Midbrain (tissue), 1 donor: ENCODE measurements at regions not wholly inside any gene's neighbourhood (a gene's known extent, or its start where the extent isn't known, plus 50 kb on each side); places are given as distances from the start of the nearest gene placed in this dataset.
"Not testable (repeated sequence)": the region's sequence is repeated elsewhere in the genome, so short reads cannot be mapped to it uniquely, and the experiment has no call there.

Experiments used
- DNase-seq: peaks from one replicate; lab custom pipeline; 2025; lab: John Stamatoyannopoulos, UW

DNA sequence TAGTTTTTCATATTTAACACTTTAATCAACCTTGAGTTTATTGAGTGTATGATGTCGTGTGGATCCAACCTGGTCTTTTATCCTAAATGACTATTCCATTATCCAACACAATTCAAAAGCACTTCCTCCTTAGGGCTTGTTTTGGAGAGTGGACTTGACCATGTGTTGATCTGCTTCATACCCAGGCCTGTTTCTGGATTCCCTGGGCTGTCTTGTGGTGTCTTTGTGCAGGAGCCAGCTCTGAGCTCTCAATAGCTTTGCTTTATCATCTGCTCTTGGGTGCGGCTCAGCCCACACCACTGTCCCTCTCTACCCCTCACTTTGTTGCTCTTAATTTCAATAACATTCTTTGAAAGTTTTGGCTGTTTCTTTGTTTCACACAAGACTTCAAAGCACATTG is 70.9 kb upstream of the CHST15 start:
- no peak for DNase-seq

DNA sequence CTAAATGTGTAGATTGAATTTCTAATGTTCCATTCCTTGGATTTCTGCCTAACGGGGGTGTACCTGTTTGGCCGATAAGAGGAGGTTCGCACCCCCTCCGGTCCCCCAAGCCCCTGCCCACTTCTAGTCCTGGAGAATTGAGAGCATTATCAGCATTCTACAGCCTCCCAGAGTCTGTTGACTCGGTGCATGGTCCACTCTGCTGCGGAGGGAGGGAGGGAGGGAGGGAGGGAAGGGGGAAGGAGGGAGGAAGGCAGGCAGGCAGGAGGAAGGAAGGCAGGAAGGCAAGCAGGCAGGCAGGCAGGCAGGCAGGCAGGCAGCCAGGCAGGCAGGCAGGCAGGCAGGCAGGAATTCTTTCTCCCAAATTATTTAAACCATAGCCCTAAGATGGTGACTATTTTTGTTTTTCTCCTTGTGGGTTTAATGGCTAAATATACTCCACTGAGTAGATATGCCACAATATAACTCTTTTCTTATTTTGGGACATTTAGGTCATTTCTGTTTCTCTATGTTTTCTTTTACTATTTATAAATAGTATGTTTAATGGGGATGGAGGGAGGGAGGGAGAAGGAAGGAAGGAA is 69.5 kb upstream of the CHST15 start:
- DNase-seq, result no peak

DNA sequence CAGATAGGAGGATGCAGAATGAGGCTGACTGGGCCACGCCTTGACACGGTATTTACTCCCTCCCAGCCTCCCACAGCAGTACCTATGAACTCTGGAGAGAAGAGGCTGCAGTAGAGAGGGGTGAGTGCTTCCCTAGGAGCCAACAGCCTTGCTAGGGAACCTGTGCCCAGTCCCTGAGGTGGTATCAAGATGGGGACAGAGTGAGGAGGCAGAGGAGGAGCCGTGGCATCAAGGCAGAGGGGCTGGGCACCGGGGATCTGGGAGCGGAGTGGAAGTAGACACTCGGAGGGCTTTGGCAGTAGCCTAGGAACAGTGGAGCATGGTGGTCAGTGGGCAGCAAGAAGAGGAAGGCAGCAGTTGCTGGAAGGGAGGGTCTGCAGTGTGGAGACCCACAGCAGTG is 68.7 kb upstream of the CHST15 start:
- no peak for DNase-seq

DNA sequence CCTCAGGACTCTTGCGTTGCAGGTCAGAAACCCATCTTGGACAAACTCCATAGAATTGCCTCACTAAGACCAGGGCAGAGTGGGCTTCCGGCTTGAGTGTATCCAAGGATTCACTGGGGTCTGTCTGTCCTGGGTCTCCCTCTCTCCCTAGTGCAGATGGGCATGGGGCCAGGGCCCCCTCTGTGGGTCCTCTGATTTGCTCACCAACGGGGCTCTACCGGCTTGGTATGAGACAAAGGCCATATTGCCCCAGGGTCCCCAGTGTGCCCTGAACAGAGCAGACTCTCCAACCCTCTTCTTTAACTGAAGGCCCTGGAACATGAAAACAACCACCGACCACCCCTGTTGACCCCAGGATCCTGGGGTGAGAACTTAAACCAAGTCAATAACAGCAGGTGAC is 68.2 kb upstream of the CHST15 start:
- no peak for DNase-seq

DNA sequence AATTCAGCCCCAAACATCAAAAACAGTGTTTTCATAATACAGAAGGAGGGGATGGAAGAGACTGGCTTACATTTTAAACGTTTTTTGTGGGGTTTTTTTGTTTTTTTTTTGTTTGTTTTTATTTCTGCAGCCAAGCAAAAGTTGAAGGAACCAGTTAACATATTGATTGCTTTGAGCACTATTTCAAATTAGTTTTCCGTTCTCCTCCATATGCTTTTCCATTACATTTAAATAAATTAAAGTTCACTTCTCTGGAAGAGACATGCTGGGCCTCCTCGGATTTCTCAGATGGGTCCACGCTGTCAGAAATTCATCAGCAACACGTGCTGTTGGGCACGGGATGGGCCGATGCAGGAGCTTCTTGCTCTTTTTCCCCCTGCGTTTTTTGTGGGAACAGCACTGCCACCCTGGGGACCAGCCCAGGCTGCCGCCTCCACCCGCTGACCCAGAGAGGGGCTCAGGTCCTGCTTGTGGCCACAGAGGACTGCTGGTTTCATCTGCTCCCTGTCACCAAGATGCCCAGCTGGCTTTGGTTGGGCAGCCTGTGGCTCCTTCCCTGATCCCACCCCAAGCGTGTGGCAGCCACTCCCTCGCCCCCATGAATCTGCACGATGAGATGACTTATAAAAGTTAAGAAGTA is 67.7 kb upstream of the CHST15 start:
- DNase-seq, result no peak

DNA sequence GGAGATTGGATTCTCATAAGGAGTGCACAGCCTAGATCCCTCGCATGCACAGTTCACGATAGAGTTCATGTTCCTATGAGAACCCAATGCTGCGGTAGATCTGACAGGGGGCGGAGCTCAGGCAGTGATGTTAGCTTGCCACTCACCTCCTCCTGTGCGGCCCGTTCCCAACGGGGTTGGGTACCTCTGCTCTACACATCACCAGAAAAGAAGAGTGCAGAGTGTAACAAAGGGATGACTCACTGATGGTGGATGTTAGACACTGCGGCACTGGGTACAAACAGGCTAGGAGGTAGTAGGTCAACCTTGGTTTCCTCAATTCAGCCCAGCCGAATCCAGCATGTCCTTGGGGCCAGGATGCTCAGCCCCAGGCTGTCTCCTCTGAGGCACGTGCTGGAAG is 66.8 kb upstream of the CHST15 start:
- no peak for DNase-seq

DNA sequence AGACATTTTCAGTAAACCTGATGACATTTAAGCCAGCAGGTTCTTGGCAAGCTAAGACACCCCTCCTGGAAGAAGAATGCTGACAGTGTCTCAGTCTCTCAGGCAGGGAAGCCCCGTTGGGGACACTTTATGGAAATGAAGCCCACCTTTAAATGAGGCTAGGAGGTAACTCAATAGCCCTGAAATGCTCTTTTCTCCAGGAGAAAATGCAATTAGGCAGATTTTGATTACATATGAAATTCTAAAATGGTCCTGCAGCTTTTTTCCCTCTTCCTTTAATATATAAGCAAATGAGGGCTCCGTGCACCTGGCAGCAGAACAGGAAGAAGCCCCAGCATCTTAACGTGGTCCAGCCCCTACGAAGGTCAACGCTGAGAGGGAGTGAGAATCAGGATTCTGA is 65.8 kb upstream of the CHST15 start:
- DNase-seq, result no peak

DNA sequence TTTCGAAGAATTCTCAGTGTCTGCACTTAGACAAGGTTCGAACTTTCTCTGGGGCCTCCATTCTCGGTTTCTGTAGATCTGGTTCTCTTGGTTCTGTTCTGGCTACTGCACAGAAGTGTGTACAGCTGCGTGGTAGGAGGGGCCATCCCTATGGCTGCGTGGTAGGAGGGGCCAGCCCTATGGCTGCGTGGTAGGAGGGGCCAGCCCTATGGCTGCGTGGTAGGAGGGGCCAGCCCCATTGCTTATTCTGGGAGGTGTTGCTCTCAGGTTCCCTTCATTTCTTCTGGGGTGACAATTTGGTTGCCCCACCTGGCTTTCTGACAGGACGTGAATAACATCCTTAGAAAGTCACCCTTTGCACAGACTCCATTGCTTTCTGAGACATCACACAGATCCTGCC is 65.2 kb upstream of the CHST15 start:
- no peak for DNase-seq

DNA sequence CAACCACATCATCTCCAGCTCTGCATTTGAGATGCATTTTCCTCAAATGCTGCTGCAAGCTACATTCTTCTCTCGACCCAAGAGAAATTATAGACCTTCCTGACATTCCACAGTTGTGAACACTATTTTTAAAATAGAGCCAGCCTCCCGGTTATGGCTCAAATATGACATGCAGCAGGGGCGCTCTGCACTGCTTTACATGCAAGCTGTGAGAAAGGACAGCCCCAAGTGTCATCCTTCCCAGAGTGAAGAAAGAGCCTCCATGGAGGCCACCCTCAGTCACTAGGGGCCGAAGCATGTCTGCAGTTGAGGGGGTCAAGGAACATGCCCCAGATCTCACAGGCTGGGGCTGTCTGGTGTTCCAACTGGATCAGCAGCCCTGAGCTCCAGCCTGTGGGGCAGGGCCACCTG is 63.9 kb upstream of the CHST15 start:
- no peak for DNase-seq

DNA sequence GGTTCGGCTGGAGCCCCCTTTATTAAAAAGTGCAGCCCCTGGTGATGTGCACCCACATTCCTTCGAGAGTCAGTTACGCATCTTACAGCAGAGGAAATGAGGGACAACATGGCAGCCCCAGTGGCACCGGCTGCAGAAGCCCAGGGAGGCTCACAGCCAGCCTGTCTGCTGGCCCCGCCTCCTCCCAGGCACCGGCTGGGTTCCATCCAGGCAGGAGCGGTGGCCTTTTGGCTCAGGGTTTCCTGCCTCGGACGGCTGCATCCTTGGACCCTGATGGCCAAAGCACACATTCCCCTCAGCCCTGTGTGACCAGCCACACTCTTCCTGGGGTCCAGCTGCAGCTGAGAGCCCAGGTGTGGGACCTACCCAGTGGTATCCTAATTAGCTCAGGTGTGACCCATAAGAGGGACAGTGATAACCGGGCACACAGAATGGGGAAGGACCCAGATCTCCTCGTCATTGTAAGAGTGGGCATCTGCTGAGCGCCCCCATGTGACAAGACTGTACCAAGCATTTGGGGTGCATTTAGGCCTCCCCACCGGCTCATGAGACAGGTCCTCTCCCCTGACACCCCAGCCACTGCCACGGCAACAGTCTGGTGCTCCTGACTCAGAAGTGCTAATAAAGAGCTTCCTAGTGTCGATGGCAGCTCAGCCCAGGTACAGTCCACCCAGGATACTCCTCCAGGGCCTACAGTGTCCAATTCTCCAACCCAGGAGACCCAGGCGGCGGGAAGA is 63.3 kb upstream of the CHST15 start:
- no peak for DNase-seq

DNA sequence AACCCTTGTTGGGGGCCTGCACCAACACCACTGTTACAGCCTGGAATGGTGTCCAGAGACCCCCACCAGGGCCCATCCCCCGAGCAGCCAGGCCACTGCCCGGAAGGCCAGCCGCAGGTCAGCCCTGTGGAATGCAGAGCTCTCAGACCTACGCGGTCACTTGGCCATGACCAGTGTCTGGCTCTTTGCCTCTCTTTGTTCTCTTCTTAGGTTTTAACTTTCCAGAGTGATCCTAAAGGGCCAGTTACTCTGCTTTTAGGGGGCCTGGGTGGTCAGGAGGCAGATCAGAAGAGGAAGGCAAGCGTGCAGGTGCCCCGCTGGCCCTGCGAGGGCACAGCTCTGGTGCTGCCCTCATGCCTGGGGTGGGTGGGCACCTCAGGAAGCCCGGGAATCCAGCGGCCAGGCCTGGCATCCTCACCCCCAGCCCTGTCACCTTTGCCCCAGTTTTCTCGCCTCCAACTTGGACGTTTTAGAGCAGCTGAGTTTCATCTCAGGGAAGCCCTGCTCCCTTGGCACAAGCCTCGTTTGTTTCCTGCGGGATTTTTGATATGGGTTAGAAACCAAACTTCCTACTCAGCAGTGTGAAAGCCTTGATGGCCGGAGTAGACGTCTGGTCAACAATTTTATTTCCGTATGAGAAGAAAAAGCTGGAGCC is 62.5 kb upstream of the CHST15 start:
- DNase-seq, result no peak

DNA sequence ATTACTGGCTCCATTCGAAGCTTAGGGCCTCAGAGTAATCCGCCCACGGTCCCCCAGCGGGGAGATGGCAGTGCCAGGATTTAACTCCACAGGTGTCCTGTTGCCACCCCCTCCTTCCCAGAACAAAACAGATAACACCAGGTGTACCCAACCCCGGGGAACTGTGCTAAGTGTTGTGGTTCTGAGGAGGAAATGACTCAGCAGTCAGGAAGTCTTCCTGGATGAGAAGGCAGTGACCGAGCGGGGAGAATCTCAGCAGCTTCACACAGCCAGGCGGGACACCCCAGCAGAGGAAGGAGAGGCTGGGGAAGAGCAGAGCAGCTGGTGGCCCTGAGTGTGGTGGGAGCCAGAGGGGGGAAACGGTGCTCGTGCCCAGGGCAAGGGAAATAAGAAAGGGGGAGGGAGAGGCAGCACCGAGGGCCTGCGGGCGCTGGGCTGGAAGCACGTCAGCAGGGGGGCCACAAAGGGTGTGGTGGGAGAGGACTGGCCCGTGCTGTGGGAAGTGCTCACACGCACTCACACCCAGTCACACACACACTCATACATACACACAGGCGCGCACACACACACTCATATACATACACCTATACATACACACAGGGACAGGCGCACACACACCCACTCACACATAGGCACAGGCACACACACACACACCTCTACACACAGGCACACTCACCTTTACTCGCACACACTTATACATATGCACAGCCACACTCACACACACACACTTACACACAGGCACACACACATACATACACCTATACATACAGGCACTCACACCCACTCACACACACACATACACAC is 59.8 kb upstream of the CHST15 start:
- DNase-seq, result no peak

DNA sequence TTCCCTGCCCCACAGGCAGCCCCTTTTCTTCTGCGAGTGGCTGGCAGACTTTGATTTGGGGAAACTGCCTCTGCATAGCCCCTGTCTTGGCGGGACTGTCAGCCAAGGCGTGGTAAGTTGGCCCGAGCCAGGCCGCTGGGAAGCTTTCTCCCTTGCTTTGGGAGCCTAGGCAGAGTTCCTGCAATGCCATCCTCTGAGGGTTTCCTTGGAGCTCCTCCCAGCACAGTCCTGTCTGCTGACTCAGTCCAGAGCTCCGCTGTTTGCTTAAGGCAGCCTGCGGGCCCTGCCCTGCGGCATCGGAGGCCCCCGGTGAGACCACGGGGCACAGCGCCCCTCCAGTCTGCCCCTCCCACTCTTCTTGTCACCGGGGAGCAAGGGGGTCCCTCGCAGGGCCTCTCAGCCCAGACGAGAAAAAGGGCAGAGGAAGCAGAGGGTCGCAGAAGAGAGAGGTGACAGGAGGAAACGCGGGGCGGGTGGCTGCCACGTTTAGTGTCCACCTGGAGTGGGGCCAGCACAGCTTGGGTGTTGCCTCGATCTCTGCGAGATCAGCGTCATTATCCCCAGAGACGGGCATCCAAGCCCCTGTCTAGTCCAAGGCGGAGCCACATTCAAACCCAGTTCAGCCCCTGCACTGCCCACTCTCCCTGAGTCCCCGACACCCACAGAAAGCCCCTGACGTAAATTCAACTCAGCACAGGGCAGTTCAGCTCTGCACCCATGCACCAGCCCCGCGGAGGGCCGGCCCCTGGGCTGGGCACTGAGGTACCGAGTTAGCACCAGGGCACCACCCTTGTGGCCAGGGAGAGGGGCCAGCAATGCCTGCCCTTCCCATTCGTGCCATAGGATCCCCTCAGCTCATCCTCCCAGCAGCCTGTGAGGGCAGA is 59.0 kb upstream of the CHST15 start:
- peak; percentile 31 for DNase-seq

DNA sequence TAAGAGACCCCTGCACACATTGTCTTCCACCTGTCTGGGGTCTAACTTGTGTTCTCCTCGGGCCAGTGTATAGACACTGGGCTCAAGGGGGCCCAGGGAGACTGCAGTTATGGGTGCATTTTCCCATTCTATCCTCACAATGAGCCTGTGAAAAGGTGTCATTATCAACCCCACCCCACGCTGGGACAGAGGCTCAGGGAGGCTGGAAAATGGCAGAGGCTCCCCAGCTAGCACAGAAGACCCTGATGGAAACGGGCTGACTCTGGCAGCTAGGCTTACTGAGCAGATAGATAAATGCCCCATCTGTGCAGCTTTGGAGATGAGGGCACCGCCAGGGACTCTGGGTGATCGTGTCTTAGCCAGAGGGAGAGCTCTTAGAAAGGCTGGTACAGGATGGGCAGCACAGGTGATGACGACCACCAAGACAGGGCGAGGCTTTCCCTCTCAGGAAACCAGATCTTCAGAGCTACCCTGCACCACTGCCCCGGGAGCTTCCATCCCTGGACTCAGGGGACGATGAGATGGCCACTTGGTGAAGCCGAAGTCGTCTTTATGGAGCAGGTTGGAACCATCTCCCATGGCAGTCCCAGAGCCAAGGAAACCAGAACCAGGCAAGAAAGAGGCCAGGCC is 58.2 kb upstream of the CHST15 start:
- no peak for DNase-seq

DNA sequence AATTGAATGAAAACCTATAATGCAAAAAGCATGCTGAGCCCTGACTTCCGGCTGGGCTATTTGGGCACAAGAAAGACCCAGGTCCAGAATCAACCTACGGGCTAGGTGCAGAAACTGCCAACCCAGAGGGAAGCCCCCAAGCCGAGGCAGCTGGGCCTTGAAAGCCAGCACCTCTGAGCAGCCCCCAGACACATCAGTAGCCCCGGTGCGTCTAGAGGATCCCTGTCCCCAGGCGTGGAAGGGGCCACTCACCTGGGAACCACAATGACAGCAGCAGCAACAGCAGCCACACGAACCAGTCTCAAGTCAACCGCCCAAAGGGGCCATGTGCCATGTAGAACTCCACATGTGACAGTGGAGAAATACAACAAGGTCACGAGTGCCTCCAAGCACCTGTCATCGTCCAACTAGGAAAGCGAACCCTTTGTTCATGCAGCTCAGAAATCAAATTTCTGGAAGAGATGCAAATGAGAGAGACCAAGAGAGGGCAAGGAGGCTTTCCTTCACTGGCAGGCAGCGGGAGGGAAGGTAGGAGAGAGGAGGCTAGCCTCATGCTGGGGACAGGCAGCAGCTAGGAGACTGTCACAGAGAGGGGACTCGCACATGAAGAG is 57.5 kb upstream of the CHST15 start:
- DNase-seq, result no peak

DNA sequence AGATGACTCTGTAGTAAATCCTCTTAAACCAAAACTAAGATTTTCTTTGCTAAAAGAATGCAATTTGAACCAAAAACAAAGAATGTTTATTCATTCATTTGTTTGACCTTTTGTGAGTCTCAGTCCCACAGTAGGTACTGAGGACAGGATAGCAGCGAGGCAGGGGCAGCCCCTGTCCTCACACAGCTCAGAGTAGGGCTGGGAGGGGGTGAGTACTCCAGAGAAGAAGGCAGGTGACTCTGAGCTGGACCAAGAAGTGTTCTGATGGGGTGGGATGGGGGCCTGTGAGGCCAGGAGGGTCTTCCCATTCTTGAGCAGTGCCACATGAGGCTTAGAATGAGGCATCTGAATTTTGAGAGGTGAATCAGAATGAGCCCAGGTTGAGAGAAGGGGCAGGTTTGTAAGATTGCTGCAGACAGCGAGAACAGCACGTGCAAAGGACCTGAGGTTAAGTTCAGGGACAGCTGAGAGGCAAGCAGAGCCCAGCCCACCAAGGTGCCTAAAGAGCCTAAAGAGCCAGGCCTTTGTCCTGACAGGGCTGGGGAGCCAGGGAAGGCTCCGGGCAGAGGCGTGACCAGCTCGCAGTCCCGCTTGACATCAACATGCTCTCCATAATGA is 56.9 kb upstream of the CHST15 start:
- no peak for DNase-seq

DNA sequence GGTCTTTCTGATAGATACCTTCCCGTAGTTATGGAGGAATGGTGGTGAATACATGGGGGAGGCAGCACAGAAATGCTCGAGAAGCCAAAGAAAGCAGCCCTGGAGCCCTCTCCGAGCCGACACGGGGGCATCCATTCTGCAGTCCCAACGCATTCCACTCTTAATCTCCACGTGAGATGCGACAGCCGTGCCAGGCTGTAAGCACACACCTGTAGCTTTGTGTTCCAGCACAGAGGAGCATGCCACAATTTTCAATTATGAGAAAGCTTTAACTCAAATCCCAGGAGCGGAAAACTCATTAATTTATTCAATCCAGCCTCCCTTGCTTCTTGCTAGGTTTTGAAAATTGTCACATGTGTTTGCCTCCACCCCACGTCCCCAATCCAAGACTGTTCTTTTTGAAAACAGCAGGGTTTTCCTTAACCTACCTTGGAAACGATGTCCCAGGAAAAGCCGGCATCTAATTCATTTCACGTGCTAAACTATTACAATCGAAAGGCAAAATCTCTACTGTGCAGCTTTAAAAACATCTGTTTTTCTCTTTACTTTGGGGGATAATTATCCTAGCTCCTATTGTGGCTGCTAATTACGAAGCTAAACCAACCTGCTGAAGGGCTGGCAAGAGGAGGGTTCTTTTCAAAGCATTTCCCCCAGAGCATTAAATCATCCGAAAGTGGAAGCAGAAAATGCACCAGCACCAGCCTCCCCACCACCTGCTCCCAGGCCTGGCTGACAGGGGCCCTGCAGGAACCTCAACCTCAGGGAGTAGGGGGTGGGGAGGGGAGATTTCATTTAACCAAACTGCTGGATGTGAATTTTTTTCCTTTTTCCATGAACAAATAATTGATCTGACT is 56.0 kb upstream of the CHST15 start:
- DNase-seq, result no peak

DNA sequence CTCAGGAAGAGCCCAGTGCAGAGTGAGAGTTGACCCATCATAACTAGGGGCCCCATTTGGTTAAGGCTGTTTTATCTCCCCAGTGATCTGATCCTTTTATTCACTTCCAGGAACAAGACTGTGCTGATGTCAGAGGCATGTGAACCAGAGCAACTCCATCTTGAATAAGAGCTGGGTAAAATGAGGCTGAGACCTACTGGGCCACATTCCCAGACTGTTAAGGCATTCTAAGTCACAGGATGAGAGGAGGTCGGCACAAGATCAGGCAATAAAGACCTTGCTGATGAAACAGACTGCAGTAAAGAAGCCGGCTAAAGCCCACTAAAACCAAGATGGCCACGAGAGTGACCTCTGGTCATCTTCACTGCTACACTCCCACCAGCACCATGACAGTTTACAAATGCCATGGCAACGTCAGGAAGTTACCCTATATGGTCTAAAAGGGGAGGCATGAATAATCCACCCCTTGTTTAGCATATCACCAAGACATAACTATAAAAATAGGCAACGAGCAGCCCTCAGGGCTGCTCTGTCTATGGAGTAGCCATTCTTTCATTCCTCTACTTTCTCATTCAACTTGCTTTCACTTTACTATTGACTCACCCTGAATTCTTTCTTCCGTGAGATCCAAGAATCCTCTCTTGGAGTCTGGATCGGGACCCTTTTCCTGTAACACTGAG is 55.3 kb upstream of the CHST15 start:
- not testable (repeated sequence) for DNase-seq
